ENCODE measurements at regions not wholly inside any gene's neighbourhood (a gene's known extent, or its start where the extent isn't known, plus 50 kb on each side); places are given as distances from the start of the nearest gene placed in this dataset.

DNA sequence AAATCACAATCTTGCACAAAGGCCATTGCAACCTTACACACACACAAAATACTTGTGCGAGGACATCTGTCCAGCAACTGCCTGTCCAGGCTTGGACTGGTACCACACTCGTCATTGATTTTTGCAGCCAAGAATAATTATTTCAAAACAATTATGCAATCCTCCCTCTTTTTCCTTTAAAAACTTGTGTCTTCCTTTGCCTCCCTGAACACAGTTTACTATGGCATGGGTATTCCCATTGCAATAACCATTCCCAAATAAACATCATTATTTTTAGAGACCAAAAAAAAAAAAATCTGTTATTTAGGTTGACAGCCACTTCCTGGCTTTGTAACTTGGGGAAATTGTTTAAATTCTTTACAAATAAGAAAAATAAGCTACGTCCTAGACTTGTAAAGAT, 54.0 kb downstream of the C11orf91 start:
- no peak for DNase-seq

- no peak for DNase-seq
These were observed 54.5 kb downstream of the C11orf91 start for GRCh38 chr11:33646168-33646567.

- DNase-seq: no peak
These were observed 54.9 kb downstream of the C11orf91 start for GRCh38 chr11:33645686-33646085.

GRCh38 chr11:33643167-33643824, 57.3 kb downstream of the C11orf91 start:
- no peak for DNase-seq

DNA sequence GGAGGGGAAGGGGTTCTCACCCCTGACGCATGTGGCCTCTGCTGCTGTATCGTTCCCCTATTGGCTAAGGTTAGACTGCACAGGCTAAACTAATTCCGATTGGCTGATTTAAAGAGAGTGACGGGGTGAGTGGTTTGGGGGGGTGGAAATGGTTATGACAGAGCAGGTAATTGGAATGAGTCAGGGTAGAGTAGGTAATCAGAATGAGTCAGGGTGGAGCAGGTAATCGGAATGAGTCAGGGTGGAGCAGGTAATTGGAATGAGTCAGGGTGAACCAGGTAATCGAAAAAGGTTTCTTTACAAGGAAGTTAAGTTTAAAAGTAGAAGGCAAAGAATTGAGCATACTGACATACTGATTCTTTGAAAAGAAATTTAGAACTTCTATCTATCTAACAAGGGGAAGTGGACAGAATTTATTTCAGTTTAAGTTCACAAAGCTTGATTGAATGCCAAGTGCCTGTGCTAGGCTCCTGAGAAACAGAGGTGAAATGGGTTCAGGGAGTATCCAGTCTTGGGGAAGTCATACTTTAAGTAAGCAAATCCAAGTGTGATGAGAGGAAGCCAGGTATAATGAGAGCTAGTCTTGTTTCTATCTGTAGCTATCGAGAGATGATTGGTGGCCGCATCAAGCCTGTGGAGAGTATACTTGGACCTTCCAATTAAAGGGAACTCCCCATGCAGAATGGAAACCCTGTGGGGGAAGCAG, 58.0 kb downstream of the C11orf91 start:
- DNase-seq: no peak

DNA sequence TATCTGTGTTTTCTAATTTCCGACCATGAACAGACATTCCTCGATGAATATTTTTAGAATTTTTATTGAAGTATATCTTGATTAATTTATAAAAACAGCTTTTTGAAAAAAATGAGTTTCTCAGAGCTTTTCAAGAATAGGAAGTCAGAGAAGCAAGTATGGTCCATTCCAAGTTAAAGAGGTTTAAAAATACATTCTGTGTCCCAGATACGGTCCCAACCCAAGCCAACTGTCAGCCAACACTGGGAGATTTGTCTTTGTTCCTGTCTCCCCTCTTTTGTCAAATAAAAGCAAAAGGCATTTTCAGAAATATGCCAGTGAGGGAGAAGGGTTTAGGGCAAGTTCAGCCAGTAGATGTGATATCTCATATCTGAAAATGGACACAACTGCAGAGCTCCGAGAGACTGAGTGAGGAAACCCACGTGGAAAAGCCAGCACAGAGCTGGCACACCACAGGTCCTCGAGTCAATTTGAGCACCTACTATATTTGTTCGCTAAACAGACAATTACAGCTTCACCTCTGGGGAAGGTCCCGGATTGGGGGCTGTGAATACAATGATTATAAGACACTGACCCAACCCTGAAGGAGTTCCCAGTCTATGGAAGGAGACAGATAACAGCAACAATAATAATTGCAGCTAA, 59.8 kb downstream of the C11orf91 start:
- DNase-seq: no peak

- no peak for DNase-seq
These were observed 62.0 kb downstream of the C11orf91 start for GRCh38 chr11:33638608-33639007.

DNA sequence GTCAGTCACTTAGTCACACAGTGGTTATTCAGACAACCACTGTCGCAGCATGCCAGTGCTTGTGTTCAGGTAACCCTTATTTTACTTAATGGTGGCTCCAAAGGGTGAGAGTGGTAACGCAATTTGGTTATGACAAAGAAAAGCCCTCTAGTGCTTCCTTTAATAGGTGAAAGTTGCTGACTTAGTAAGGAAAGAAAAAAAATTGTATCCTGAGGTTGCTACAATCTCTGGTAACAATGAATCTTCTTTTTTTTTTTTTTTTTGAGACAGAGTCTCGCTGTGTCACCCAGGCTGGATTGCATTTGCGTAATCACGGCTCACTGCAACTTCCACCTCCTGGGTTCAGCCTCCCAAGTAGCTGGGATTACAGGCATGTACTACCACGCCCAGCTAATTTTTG, 64.5 kb downstream of the C11orf91 start:
- no peak for DNase-seq

GRCh38 chr11:33635161-33635560, 65.5 kb downstream of the C11orf91 start:
- no peak for DNase-seq

- DNase-seq: no peak
These were observed 66.3 kb downstream of the C11orf91 start for GRCh38 chr11:33634291-33634834.

DNA sequence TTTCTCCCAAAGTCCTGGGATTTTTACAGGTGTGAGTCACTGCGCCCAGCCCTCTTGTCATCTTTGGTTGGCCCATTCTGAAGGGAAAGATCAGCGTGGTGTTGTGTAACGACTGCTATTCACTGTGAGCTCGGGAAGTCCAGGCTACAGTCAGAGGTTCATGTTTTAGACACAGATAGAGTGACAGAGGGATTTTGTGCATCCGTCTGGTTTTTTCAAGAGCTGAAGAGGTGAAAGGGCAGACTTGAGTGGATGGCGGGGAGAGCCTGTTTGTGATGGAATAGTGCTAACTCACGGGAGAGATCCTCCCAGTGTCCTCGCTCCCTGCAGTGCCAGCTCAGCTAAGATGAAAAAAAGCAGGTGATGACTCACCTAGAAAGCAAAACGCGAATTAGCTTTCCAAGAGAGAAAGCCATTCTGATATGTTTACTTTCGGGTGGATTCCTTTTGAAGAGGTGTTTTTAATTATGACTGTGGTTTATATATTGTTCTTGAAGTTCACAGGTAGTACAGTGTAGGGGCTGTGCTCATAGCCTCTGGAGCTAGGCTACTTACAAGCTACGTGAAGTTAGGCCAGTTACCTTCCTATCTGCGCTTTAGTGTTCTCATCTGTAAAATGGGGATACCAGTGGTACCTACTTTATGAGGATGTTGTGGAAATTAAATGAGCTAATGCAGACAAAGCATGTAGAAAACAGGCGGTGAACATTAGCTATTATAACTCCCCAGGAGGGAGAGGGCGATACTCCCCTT, 67.2 kb downstream of the C11orf91 start:
- no peak for DNase-seq

GRCh38 chr11:33631749-33632091, 68.9 kb downstream of the C11orf91 start:
- DNase-seq: no peak

- no peak for DNase-seq
These were observed 69.5 kb downstream of the C11orf91 start for GRCh38 chr11:33630936-33631748.

DNA sequence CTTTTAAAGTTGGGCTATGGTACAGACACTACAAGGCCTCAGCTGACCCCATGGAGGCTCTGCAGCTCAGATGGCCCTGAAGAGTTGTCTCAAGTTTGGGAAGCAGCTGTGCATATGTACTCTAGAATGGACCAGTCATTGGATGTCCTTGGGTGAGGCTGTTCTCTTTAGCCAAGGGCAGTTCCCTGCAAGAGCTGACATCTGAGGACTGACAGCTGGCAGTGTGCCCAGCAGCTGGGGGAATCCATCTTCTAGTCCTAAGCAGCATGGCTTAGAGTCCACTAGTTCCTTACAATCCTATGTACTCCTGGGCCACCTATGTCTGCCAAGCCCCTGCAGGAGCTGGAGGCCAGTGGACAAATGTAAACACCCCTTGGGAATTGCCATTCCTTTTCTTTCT, 76.5 kb downstream of the C11orf91 start:
- no peak for DNase-seq

DNA sequence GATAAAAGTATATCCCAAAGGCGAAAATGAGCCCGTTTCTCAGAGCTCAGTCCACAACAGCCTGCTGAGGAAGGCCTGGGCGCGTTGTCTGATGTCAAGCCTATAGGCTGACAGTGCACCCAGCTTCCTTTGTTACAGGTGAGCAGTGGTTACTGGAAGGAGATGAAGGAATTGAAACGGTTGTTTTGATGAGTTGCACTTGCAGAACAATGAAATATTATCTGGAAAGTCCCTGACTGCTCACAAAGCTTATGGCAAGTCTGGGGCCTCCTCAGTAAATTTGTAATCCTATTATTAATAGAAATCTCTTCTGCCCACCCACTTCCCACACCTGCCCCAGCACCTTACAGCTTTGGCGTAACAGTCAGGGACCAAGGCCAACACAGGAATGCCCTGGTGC, 77.8 kb downstream of the C11orf91 start:
- no peak for DNase-seq

GRCh38 chr11:33622186-33622585, 78.4 kb downstream of the C11orf91 start:
- no peak for DNase-seq

DNA sequence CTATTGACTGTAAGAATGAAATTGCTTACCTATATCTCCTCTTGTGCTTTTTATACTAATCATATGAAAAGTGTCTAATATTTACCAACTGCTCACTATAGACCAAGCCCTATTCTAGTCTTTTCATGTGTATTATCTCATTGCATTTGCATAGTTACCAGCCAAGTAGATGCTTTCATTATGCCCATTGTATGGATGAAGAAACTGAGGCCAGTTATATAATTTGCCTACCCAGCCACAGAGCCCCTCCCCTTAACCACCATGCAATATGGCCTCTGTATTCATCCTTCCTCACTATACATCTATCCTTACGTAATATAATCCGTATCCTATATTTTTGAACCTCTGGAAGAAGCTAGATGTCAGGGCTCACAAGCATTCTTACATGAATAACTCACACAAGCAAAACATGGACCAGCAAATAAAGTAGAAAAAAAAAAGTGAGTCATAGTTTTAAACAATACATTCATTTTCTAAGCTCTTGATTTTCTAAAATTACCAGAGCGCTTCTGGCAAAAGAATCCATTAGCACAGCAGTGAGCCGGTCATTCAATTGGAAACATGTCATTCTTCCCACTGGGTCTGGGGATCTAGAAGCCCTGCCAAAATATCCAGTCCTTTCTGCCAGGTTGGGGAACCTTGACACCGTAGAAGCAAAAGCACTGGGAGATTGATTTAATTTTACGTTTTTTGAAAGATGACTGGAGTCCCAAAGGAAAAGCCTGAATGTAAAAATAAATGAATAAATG, 80.0 kb downstream of the C11orf91 start:
- no peak for DNase-seq

DNA sequence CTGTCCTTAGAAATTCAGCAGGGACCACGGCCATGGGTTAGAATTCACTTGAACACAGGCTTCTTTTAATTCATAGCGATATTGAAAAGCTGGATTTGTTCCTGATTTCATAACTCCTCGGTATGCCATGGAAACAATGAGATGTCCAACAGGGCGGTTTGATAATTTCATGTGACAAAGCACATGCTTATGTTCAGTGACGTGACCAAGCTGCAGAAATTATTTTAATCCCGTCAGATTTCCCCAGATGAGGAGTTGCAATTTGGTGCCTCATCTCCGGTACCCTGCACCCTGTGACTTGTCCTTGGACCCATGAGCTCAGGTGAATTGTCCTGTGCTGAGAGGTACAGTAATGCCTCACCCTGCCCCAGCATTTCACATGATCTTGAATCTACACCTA, 81.7 kb downstream of the C11orf91 start:
- DNase-seq: no peak

DNA sequence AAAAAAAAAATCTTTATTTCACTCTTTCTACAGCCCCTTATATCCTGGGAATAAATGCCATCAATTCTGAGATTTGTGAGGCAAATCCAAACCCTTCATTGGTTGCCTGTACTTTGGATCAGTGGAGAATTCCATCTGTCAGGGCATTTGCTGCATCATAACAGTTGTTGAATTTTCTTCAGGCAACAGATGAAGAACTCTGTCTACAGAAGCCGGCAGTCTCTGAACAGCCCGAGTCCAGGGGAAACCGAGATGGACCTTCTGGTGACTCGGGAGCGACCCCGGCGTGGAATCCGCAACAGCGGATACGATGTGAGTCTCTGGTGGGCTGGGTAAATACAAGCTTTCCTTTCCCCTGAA, 82.3 kb downstream of the C11orf91 start:
- no peak for DNase-seq

GRCh38 chr11:33617672-33618350, 82.8 kb downstream of the C11orf91 start:
- DNase-seq: no peak

DNA sequence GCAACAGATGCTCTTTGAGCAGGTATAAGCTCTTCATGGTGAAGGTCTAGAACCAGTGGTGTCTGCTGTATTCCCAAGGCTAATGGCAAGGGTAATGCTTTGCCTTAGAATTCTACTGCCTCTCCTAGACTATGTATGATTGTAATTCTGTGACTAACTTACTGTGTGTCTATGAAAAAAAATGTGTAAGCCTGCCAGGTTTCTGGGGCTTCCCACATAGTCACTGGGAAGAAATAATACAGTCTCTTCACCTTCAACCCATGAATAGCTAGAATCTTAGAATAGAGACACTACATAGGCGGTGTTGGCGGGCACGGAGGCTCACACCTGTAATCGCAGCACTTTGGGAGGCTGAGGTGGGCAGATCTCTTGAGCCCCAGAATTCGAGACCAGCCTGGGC, 84.1 kb downstream of the C11orf91 start:
- no peak for DNase-seq

Measured in activated T-cell treated with anti-CD3 and anti-CD28 coated beads for 4 hours (primary cell).